H1 (cell line): ENCODE measurements at regions not wholly inside any gene's neighbourhood (a gene's known extent, or its start where the extent isn't known, plus 50 kb on each side); places are given as distances from the start of the nearest gene placed in this dataset.

ENCODE experiments used
- CTCF ChIA-PET: fragments of 300-600 bp; sonication (Branson Sonifier 250); formaldehyde crosslinking; loops from one replicate; lab custom pipeline; 2021; ENCODE audit not compliant: partially characterized antibody; lab: Charles Lee
- POLR2A ChIA-PET: fragments of 300-600 bp; sonication (Branson Sonifier 250); formaldehyde crosslinking; loops from one replicate; lab custom pipeline; 2021; ENCODE audit warnings: inconsistent platforms; ENCODE audit not compliant: partially characterized antibody; lab: Charles Lee
- DNase-seq, 2 experiments: peaks; one replicate each; pipeline versions ENCODE4 v3.0.0 to v3.0.0-alpha.2; 2010 to 2022; ENCODE audit warnings: low spot score in 2 of 2, low read depth in 1 of 2, mixed read lengths in 1 of 2
- FAIRE-seq: peaks from 2 replicates; lab custom pipeline; 2011; peaks lifted over from hg19 to GRCh38; lab: Jason Lieb, UNC
- H2AFZ ChIP-seq: 2 replicates; pipeline ENCODE4 v1.8.1; 2012; ENCODE audit warnings: low read length, inconsistent platforms
- H2AK5ac ChIP-seq: 2 replicates; pipeline ENCODE4 v1.6.1; 2013; ENCODE audit warnings: low read depth, low read length
- H2BK120ac ChIP-seq: replicated peaks from 2 replicates; pipeline ENCODE3; 2013; ENCODE audit warnings: low read depth, low read length, inconsistent platforms
- H2BK12ac ChIP-seq: 2 replicates; pipeline ENCODE4 v1.6.1; 2013; ENCODE audit warnings: low read depth, low read length
- H2BK15ac ChIP-seq: 2 replicates; pipeline ENCODE4 v1.6.1; 2013; ENCODE audit warnings: low read length
- H2BK20ac ChIP-seq: 2 replicates; pipeline ENCODE4 v1.6.1; 2013; ENCODE audit warnings: low read length
- H2BK5ac ChIP-seq: 2 replicates; pipeline ENCODE4 v1.6.1; 2013; ENCODE audit warnings: low read depth, low read length
- H3K14ac ChIP-seq: 2 replicates; pipeline ENCODE4 v1.6.1; 2013; ENCODE audit warnings: inconsistent platforms; ENCODE audit not compliant: insufficient read length
- H3K18ac ChIP-seq: 2 replicates; pipeline ENCODE4 v1.6.1; 2013; ENCODE audit warnings: low read length; ENCODE audit errors: extremely low read depth
- H3K23ac ChIP-seq: 2 replicates; pipeline ENCODE4 v1.6.1; 2013; ENCODE audit warnings: inconsistent platforms; ENCODE audit not compliant: insufficient read length
- H3K23me2 ChIP-seq: 2 replicates; pipeline ENCODE4 v1.6.1; 2013; ENCODE audit warnings: low read depth, low read length
- H3K27ac ChIP-seq: 2 replicates; pipeline ENCODE4 v1.6.1; 2011; ENCODE audit warnings: low read depth, low read length, inconsistent platforms
- H3K27me3 ChIP-seq, 4 experiments: replicated peaks in 1 of 4; 1 replicate in 1 of 4; 2 replicates in 3 of 4; pipeline versions ENCODE4 v1.6.1 to v1.8.1; 2011 to 2013; ENCODE audit warnings: low read length in 3 of 4, mild to moderate bottlenecking in 3 of 4, inconsistent platforms in 2 of 4, mixed read lengths in 2 of 4, moderate library complexity in 1 of 4; ENCODE audit not compliant: control insufficient read depth in 3 of 4, insufficient read depth in 3 of 4; ENCODE audit errors: extremely low read depth in 1 of 4
- H3K36me3 ChIP-seq, 4 experiments: 2 replicates each; pipeline versions ENCODE4 v1.6.1 to v1.8.1; 2011 to 2013; ENCODE audit warnings: mild to moderate bottlenecking in 4 of 4, low read length in 3 of 4, moderate library complexity in 2 of 4, control low read depth in 1 of 4, inconsistent platforms in 1 of 4; ENCODE audit not compliant: insufficient read depth in 4 of 4, control insufficient read depth in 2 of 4
- H3K4ac ChIP-seq: replicated peaks from 2 replicates; pipeline ENCODE3; 2013; ENCODE audit warnings: low read length, low read depth, mixed read lengths, inconsistent platforms; ENCODE audit not compliant: insufficient read length
- H3K4me1 ChIP-seq, 4 experiments: replicated peaks in 1 of 4; 1 replicate in 1 of 4; 2 replicates in 3 of 4; pipeline versions ENCODE4 v1.6.1 to v1.8.1; 2011 to 2013; ENCODE audit warnings: low read length in 3 of 4, inconsistent platforms in 2 of 4, mixed read lengths in 1 of 4; ENCODE audit not compliant: insufficient read depth in 4 of 4, control insufficient read depth in 3 of 4
- H3K4me2 ChIP-seq, 2 experiments: 2 replicates each; pipeline versions ENCODE4 v1.6.1 to v1.8.1; 2011 to 2013; ENCODE audit warnings: low read depth in 2 of 2, low read length in 2 of 2, control low read depth in 1 of 2, inconsistent platforms in 1 of 2, mild to moderate bottlenecking in 1 of 2; ENCODE audit not compliant: insufficient read depth in 1 of 2
- H3K4me3 ChIP-seq, 4 experiments: fragments of 200-600, 300-600 bp in 1 of 4; sonication (generic), shearing (Covaris generic), sonication (Bioruptor Twin) in 1 of 4; 2 replicates each; pipeline versions ENCODE4 v1.5.1 to v1.8.1; 2011 to 2016; ENCODE audit warnings: low read length in 4 of 4, low read depth in 3 of 4, control low read depth in 2 of 4, inconsistent platforms in 2 of 4, mild to moderate bottlenecking in 2 of 4, mixed read lengths in 1 of 4, moderate library complexity in 1 of 4; ENCODE audit not compliant: insufficient read depth in 2 of 4; ENCODE audit errors: extremely low read depth in 1 of 4
- H3K56ac ChIP-seq: replicated peaks from 2 replicates; pipeline ENCODE3; 2013; ENCODE audit warnings: low read depth, mild to moderate bottlenecking, mixed read lengths, low read length, inconsistent platforms; ENCODE audit not compliant: insufficient read length
- H3K79me1 ChIP-seq: 2 replicates; pipeline ENCODE4 v1.6.1; 2013; ENCODE audit warnings: low read depth, low read length, control low read depth
- H3K79me2 ChIP-seq, 2 experiments: 2 replicates each; pipeline versions ENCODE4 v1.6.1 to v1.8.1; 2012 to 2013; ENCODE audit warnings: low read length in 2 of 2, mild to moderate bottlenecking in 2 of 2, inconsistent platforms in 1 of 2; ENCODE audit not compliant: insufficient read depth in 2 of 2, control insufficient read depth in 1 of 2
- H3K9ac ChIP-seq, 4 experiments: replicated peaks in 1 of 4; 1 replicate in 1 of 4; 2 replicates in 3 of 4; pipeline versions ENCODE4 v1.6.1 to v1.8.1; 2011 to 2013; ENCODE audit warnings: low read depth in 3 of 4, low read length in 3 of 4, control low read depth in 2 of 4, mild to moderate bottlenecking in 2 of 4, moderate library complexity in 2 of 4, inconsistent platforms in 1 of 4; ENCODE audit errors: extremely low read depth in 1 of 4
- H3K9me3 ChIP-seq, 2 experiments: 2 replicates each; pipeline versions ENCODE4 v1.6.1 to v1.8.1; 2012 to 2013; ENCODE audit warnings: mild to moderate bottlenecking in 2 of 2, moderate library complexity in 2 of 2, control low read depth in 1 of 2, inconsistent platforms in 1 of 2, low read depth in 1 of 2, low read length in 1 of 2, mixed read lengths in 1 of 2; ENCODE audit not compliant: insufficient read depth in 2 of 2
- H4K20me1 ChIP-seq, 2 experiments: replicated peaks in 1 of 2; 2 replicates each; pipeline versions ENCODE3 to v1.8.1; 2011 to 2013; ENCODE audit warnings: inconsistent platforms in 2 of 2, low read length in 2 of 2, mild to moderate bottlenecking in 1 of 2; ENCODE audit not compliant: insufficient read depth in 2 of 2, control insufficient read depth in 1 of 2
- H4K5ac ChIP-seq: 2 replicates; pipeline ENCODE4 v1.6.1; 2013; ENCODE audit warnings: low read length, low read depth, mixed read lengths, inconsistent platforms; ENCODE audit not compliant: insufficient read length
- H4K8ac ChIP-seq: 2 replicates; pipeline ENCODE4 v1.8.0; 2013; ENCODE audit warnings: mild to moderate bottlenecking, moderate library complexity, low read length, inconsistent platforms; ENCODE audit not compliant: insufficient read depth; ENCODE audit errors: extremely low read depth
- H4K91ac ChIP-seq: replicated peaks from 2 replicates; pipeline ENCODE3; 2013; ENCODE audit warnings: low read length, mixed read lengths, inconsistent platforms; ENCODE audit not compliant: insufficient read length
- BRCA1 ChIP-seq: IDR thresholded peaks from 2 replicates; pipeline ENCODE4 v1.6.1; 2012; ENCODE audit warnings: low read depth, low read length, improper control_type of control experiment
- CBX5 ChIP-seq: fragments of 300-800, 300-1000 bp; sonication (generic); IDR thresholded peaks from 2 replicates; pipeline ENCODE4 v1.7.1; 2016; ENCODE audit warnings: antibody characterized with exemption, low read length, low read depth
- GABPA ChIP-seq: IDR thresholded peaks from 2 replicates; pipeline ENCODE4 v1.6.1; 2011; ENCODE audit warnings: mild to moderate bottlenecking, low read length, moderate library complexity, borderline replicate concordance; ENCODE audit not compliant: insufficient read depth
- MAX ChIP-seq: IDR thresholded peaks from 2 replicates; pipeline ENCODE4 v1.6.1; 2012; ENCODE audit warnings: inconsistent platforms
- POLR2A ChIP-seq, 2 experiments: IDR thresholded peaks; 1 replicate in 1 of 2; 2 replicates in 1 of 2; pipeline ENCODE4 v1.6.1; 2011; ENCODE audit warnings: low read depth in 2 of 2, low read length in 2 of 2, mild to moderate bottlenecking in 2 of 2; ENCODE audit errors: control extremely low read depth in 1 of 2
- SUZ12 ChIP-seq: fragments of 200-600 bp; sonication (generic); IDR thresholded peaks from 2 replicates; pipeline ENCODE4 v1.6.1; 2012; ENCODE audit warnings: mild to moderate bottlenecking, inconsistent platforms, low read length, moderate library complexity, mixed read lengths
- TAF1 ChIP-seq: IDR thresholded peaks from 2 replicates; pipeline ENCODE4 v1.6.1; 2011; ENCODE audit warnings: mild to moderate bottlenecking, low read depth, low read length
- USF2 ChIP-seq: IDR thresholded peaks from 2 replicates; pipeline ENCODE4 v1.6.1; 2011; ENCODE audit warnings: low read length, improper control_type of control experiment
- WGBS, 2 experiments: shearing (Covaris generic) in 1 of 2; methylation state at CpG; one replicate each; pipeline versions ENCODE4 v1.1.6 to v1.1.7; 2013 to 2015; ENCODE audit warnings: low lambda C conversion rate in 2 of 2, mixed read lengths in 2 of 2, inconsistent platforms in 1 of 2, low coverage in 1 of 2, missing lambda C conversion rate in 1 of 2; ENCODE audit not compliant: insufficient replicate concordance in 2 of 2, insufficient coverage in 1 of 2, insufficient read length in 1 of 2; ENCODE audit errors: extremely low coverage in 1 of 2, missing lambda C conversion rate in 1 of 2; 5-methylcytosine and 5-hydroxymethylcytosine counted together

- no peak overlapping the region for H3K27ac ChIP-seq
- no peak overlapping the region for H3K4ac ChIP-seq
- ChIA-PET CTCF (interaction anchor here (0.6 to 1.4 kb wide), 3 partner anchors 16 to 171 kb away, joined by 3 read pairs; no protein-coding TSS in a partner anchor), POLR2A (no interaction called here)
- H3K4me3 ChIP-seq: no peak overlapping the region
- 95% methylated on average over 7 of the region's 7 CpGs; no CpG with 5 or more reads in 1 of the 2 experiments for WGBS, 2 experiments
- FAIRE-seq: no peak
- no peak for DNase-seq
- no peak overlapping the region for H4K5ac ChIP-seq
- H4K8ac ChIP-seq: no peak overlapping the region
- H3K4me1 ChIP-seq: peaks cover 0 to 2% (median 0%) of the 10 kb centered on the region in 4 experiments; a peak in 2 of 7 replicates
- no peak overlapping the region for H3K56ac ChIP-seq
- no peak overlapping the region for H4K91ac ChIP-seq
- H2BK12ac ChIP-seq: no peak overlapping the region
- no peak overlapping the region for H2BK5ac ChIP-seq
- no peak overlapping the region for H3K14ac ChIP-seq
- H2BK15ac ChIP-seq: no peak overlapping the region
- no peak overlapping the region for H2BK120ac ChIP-seq
- H3K79me1 ChIP-seq: no peaks in the 10 kb centered on the region
- TF ChIP-seq SUZ12 (no peak), TAF1 (no peak), CBX5 (no peak), MAX (no peak), BRCA1 (no peak), USF2 (no peak), POLR2A (IDR thresholded peaks at IDR 0.05; ENCODE audit: control extremely low read depth in 1 of 2, low read depth in 2 of 2, low read length in 2 of 2) (no peak), GABPA (no peak)
- H3K23ac ChIP-seq: no peak overlapping the region
- no peak overlapping the region for H2AK5ac ChIP-seq
- H4K20me1 ChIP-seq: no peaks in the 10 kb centered on the region
- H3K9ac ChIP-seq: no peak overlapping the region
- H2BK20ac ChIP-seq: no peak overlapping the region
- H2AFZ ChIP-seq: no peak overlapping the region
- H3K27me3 ChIP-seq: peaks cover 0 to 1% (median 0%) of the 10 kb centered on the region in 4 experiments; a peak in 1 of 7 replicates
- H3K9me3 ChIP-seq: no peaks in the 10 kb centered on the region
- H3K23me2 ChIP-seq: no peaks in the 10 kb centered on the region
- no peaks in the 10 kb centered on the region for H3K79me2 ChIP-seq
- no peaks in the 10 kb centered on the region for H3K36me3 ChIP-seq
- no peak overlapping the region for H3K4me2 ChIP-seq
- H3K18ac ChIP-seq: no peak overlapping the region
These were observed 217.1 kb upstream of the KIRREL3 start for GRCh38 chr11:127217452-127218274.
